ENCODE measurements at regions not wholly inside any gene's neighbourhood (a gene's known extent, or its start where the extent isn't known, plus 50 kb on each side); places are given as distances from the start of the nearest gene placed in this dataset.

DNA sequence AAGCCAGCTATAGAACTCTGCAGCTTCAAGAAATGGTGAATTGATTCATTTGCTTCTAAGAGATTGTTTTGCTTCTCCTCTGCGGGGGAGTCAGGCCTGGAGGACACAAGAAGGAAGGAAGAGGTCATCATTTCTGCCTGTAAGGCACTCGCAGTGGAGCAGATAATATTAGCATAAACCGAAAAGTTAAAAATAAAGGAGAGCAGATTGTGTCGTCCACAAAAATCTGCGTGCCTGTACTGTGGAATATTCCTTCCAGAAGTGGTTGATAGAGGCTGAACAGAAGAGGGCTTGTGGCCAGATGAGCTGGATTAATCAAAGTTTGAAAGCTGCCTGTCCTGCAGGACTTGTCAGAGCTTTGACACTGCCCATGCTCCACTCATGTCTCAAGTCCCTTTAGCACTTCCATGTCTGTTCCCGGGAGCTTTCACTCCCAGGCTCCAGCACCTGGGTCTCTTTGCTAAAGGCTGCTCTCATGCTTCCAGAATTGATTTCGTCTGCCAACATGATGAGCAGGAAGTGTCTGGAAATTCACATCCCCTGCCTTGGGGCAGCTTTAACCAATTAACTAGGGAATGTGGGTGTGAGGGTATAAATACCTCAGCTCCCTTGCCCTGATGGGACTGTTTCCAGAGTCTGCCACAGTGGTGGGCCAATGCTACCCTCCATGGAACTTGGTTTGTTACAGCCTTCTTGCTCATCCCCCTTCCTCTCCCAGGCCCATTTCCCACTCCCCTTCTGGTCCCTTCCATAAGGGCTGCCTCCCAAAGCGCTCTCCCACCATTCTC is 65.1 kb upstream of the STX16 start:
- TF ChIP-seq GATA2 (IDR thresholded peaks at IDR 0.05; ENCODE audit: low read depth, low read length) (no peak), GATA3 (IDR thresholded peaks at IDR 0.05; ENCODE audit: low read depth, low read length) (no peak)

DNA sequence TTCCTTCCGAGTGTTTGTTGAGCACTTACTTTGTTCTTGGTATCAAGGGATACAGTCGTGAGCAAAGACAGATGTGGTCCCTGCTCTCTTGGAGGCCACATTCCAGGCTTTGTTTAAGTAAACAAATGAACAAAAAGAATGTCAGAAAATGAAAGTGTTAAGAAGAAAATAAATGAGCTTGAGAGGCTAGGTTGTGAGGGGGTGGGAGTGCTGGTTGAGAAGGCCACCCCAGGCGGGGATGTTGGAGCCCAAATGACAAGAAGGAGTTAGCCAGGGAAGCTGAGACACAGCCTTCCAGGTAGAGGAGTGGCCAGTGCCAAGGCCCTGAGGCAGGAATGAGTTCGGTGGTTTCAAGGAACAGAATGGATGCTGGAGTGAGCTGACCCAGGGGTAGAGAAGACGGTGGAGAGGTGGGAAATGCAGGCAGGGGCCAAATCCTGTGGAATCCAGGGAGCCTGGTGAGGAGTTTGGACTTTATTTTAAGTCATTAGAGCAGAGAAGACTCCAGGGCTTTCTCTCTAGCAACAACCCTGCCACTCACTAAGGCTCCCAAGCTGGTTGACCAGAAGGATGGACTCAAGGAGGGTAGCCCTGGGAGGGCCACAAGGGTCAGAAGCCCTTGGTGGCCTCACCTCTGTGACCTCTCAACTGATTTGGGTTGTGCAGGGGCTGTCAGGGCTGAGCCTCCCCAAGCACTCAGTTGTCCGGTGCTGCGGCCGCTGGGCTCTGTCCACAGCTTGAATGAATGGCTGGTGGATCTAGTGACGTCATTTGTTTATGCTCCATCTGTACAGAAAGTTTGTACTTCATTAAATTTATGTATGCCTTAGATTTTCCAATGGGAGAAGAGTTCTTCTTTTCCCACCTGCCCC is 66.0 kb upstream of the STX16 start:
- TF ChIP-seq GATA3 (IDR thresholded peaks at IDR 0.05; ENCODE audit: low read depth, low read length) (no peak), GATA2 (IDR thresholded peaks at IDR 0.05; ENCODE audit: low read depth, low read length) (no peak)

DNA sequence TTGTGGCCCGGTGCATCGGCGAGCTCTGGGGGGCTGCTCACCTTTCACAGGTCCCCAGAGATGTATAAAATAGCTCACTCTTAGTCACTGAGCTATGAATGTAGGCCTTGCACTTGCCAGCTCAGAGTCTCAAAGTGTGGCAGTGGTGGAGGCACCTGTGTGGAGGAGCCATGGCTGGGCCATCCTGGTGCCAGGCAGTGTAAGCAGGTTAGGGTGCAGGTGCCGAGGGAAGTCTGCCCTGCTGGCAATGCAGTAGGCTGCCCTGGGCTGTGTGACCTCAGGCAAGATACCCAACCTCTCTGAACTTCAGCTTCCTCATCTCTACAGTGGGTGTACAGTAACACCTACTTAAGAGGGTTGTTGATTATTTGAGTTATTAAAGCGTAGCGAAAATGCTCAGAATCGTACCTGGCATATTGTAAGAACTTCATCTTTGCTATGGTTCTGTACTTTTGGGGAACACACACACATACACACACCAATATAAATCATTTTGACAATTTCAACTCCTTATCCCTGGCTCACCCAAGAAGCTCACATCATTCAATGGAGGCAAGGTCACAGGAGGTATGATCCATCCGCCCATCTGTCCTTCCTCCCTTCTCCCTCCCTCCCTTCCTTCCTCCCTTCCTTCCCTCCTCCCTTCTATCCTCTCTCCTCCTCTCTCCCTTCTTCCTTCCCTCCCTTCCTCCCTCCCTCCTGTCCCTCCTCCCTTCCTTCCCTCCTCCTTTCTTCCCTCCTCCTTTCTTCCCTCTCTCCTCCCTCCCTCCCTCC is 66.8 kb upstream of the STX16 start:
- no peak for TF ChIP-seq GATA3 (IDR thresholded peaks at IDR 0.05; ENCODE audit: low read depth, low read length)
- no peak for TF ChIP-seq GATA2 (IDR thresholded peaks at IDR 0.05; ENCODE audit: low read depth, low read length)

DNA sequence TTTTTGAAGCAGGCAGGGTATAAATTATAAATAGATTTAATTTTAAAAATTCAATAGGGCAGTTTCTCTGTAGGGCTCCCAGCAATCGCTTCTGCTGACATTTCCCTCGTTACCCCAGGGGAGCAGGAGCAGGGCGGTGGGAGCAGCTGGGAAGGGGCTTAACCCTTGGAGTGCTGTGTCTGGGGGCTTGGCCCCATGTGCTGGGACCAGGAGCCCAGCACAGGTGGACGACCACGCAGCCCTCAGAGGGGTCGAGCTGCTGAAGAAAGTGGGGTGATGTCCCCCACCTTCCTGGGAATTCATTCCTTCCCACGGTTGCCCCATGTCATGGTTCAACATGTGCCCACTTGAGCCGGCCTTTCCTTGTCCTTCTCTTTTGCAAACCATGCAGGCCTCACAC is 67.5 kb upstream of the STX16 start:
- no peak for TF ChIP-seq GATA3 (IDR thresholded peaks at IDR 0.05; ENCODE audit: low read depth, low read length)
- TF ChIP-seq GATA2 (IDR thresholded peaks at IDR 0.05; ENCODE audit: low read depth, low read length), result no peak

DNA sequence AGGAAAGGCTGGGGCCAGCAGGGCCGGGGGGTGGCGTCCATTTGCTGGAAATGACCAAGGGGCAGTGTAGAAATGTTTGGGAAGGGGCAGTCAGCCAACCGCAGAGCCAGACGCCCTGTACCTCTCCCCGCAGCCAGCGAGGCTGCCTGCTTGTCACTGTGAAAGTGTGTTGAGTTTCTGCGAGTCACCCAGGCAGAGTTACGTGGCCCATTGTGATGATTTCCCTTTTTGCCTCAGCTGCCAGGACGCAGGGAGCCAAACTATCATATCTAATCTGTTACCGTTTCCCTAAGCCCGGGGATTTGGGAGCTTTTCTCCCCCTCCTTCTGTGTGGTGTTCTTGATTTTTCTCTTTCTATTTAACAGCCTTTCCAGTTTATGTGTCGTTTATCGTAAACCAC is 67.9 kb upstream of the STX16 start:
- no peak for TF ChIP-seq GATA2 (IDR thresholded peaks at IDR 0.05; ENCODE audit: low read depth, low read length)
- no peak for TF ChIP-seq GATA3 (IDR thresholded peaks at IDR 0.05; ENCODE audit: low read depth, low read length)

DNA sequence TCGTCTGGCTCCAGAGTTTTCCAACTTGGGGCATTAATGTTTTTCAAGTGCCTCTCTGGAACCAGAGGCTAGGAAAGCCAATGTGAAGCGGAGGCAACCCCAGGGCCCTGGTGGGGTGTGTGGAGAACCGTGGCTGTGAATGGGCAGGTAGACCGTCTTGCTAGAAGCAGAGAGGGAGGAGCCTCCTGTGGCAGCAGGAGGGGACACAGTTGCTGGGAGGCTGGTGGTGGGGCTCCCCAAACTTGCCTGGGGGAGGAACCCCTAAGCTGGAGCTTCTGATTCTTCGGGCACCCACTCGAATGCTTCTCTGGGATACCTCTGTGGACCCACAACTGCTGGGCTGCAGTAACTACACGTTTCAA is 65.3 kb upstream of the APCDD1L start:
- TF ChIP-seq GATA2 (IDR thresholded peaks at IDR 0.05; ENCODE audit: low read depth, low read length) (no peak), GATA3 (IDR thresholded peaks at IDR 0.05; ENCODE audit: low read depth, low read length) (no peak)

DNA sequence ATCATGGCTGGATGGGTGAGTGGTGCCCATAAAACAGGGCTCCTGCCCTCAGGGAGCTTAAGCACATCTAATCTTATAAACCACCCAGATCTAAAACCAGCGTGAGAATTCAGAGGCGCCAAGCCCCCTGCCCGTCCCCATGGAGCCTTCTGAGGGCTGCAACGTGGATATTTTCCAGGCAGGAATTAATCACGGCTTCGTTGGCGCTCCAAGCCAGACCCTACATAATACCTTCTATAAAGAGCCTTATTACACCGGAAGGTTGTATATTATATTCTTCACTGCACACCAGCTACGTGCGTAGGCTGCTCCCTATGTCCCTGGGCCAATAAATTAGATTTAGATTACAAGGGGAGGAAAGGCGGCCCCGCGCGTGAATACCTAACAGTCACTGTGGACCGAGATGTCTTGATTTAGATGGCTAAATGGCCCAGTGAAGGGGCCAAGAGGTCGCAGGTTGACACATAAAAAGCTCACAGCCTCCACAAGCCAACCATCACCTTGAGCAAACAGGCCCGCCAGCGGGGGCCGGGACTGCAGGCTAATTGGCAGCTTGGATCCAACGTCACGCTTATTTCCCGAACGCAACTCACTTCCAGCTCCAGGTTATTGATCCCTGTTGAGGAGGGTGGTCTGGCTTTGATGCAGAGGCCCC is 64.7 kb upstream of the APCDD1L start:
- TF ChIP-seq GATA3 (IDR thresholded peaks at IDR 0.05; ENCODE audit: low read depth, low read length) (no peak), GATA2 (IDR thresholded peaks at IDR 0.05; ENCODE audit: low read depth, low read length) (no peak)

DNA sequence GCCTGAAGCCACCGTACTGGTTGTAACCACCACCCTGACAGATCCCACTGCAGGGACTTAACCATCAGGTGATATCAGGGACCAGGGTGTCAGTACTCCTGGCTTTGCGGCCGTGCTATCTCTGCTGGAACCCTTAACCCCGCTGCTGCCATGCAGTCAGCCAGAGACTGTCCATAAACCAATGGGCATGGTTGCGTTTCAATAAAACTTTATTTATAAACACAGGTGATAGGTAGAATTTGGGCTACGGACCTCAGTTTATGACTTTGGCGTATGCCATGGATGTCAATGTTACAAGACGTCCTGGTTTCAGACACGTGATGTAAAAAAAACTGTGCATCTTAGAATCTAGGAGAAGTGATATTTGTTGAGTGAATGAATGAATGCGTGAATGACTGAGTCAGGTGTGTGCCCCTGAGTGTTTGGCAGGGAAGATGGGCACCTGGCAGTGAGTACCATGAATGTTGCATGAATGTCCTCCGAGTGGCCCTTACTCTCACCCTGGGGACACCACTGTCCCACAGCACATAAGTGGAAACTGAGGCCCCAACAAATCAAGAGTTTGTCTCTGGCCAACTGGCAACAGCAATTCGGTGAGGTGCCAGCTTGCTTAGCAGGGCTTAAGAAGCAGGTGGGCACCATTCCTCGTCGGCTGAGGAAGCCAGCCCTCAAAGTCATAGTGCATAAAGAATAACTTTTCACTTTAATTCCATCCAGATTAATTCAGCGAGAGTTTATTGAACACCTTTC is 64.0 kb upstream of the APCDD1L start:
- TF ChIP-seq GATA3 (IDR thresholded peaks at IDR 0.05; ENCODE audit: low read depth, low read length) (no peak), GATA2 (IDR thresholded peaks at IDR 0.05; ENCODE audit: low read depth, low read length) (no peak)

DNA sequence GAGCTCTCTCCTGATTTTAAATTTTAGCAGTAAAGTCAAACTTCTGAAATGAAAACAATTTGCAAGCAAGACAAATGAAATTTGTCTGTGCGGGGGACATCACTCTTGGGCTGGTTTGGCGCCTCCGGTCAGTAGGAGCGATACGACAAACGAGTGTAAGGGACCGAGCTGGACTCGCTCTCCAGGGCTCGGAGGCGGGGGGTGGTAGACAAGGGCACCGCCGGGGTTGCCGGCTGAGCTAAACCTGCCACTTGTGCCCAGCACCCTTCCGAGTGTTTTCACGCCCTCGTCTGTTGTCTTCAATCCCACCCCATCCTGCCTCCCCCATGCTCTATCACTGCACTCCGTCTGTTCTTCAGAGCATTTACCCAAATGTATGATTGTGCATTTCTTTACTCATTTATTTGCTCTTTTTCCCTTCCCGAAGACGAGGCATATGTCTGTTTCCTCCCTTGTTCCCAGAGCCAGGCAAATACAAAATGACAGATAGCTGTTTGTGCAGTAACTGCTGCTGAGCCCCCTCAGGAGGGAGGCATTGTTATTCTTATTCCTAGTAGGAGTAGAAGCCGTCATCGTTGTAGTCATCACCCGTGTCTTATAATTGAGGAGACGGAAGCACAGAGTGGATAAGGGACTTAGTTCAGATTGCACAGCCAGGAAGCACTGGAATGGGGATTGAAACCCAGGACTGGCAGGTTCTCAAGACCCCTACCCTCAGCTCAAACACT is 62.8 kb upstream of the APCDD1L start:
- TF ChIP-seq GATA3 (IDR thresholded peaks at IDR 0.05; ENCODE audit: low read depth, low read length), result no peak
- no peak for TF ChIP-seq GATA2 (IDR thresholded peaks at IDR 0.05; ENCODE audit: low read depth, low read length)

DNA sequence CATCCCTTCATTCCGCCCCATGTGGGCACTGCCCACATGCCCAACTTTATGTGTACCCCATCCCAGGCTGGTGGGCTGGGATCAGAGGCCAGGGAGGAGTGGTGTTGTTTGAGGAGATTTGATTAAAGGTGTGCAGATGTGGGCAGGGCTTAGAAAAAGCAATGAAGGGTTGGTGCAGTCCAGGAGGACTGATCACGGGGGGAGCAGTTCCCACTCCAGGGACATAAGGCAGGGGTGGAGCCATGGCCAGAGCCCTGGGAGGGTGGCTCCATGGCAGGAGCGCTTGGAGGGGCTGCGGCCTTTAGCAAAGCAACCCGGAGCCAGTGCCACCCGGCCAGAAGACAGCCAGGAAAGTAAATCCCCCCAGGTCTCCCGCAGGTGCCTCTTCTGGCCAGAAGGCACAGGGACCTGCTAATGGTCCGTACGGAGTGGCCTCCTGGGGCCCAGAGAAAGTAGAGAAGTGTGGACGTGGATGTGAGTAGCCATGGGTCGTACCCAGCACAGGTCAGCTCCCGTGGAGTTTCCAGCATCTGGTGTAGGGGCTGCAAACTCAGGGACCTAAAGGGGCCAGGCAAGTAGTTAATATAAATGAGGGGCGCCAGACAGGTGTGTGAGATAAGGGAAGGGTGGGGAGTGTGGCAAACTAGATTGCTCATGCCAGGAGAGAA is 62.1 kb upstream of the APCDD1L start:
- no peak for TF ChIP-seq GATA3 (IDR thresholded peaks at IDR 0.05; ENCODE audit: low read depth, low read length)
- no peak for TF ChIP-seq GATA2 (IDR thresholded peaks at IDR 0.05; ENCODE audit: low read depth, low read length)

DNA sequence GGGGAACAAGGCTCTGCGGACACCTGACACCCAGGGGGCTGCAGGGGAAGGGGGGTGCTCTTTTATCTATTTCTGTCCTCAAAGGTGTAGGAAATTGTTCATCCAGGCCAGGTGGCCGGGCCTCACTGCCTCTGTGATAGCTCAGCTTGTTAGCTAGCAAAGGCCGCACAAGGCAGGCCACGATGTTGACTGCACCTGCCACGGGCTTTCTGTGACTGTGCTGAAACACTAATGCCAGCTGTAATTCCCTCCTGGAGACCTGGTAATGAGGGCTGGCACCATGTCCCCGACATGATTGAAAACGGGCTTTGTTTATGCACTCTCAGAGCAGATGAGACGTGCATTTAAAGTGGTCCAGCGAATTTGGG is 61.4 kb upstream of the APCDD1L start:
- TF ChIP-seq GATA2 (IDR thresholded peaks at IDR 0.05; ENCODE audit: low read depth, low read length) (no peak), GATA3 (IDR thresholded peaks at IDR 0.05; ENCODE audit: low read depth, low read length) (no peak)

All from SH-SY5Y (cell line).